Globus pallidus (tissue), 1 donor: ENCODE measurements at regions not wholly inside any gene's neighbourhood (a gene's known extent, or its start where the extent isn't known, plus 50 kb on each side); places are given as distances from the start of the nearest gene placed in this dataset.
"Not testable (repeated sequence)": the region's sequence is repeated elsewhere in the genome, so short reads cannot be mapped to it uniquely, and the experiment has no call there.

Source experiments
- DNase-seq: peaks from one replicate; pipeline ENCODE4 v3.0.0-alpha.2; 2015; ENCODE audit warnings: low spot score

- DNase-seq, result no peak
Measured at GRCh38 chr13:42373048-42373812, 101.3 kb downstream of the AKAP11 start.

DNA sequence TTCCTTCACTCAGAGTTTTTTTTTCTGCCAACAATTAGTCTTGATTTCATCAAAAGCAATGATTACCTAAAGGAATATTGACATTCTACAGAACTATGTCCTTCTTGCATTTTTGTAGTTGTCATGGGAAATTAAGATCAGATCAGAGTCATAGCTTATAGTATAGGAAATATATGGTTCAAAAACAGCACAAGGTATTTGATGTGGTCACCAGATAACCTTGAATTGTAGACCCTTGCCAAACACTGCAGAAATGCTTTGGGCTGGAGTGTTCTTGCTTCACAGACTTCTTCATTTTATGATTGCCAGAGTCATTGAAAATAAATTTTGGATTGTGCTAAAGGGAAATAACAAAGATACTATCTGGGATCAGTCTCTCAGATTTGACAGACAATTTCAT is 103.7 kb downstream of the AKAP11 start:
- DNase-seq, result no peak

GRCh38 chr13:42377640-42378382 is 105.9 kb downstream of the AKAP11 start:
- DNase-seq, result peak; percentile 16

DNA sequence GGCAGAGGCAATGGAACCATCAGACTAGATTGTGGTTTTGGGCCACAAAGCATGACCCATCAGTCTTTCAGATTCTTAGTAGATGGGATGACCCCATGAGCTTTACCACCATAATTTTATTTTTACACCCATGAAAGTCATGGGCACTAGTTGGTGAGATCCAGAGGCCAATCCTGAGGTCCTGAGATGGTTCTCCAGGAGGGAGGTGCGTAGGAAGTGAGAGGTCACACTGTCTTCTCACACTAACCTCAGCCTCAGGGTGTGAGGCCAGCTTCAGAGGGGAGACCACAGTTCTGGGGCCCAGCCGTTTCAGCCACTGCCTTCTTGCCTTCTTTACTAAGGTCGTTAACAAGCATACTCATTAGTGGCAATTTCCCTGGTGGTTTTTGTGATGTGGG is 106.4 kb downstream of the AKAP11 start:
- DNase-seq, result no peak

- no peak for DNase-seq
Measured at GRCh38 chr13:42379241-42379640, 107.3 kb downstream of the AKAP11 start.

DNA sequence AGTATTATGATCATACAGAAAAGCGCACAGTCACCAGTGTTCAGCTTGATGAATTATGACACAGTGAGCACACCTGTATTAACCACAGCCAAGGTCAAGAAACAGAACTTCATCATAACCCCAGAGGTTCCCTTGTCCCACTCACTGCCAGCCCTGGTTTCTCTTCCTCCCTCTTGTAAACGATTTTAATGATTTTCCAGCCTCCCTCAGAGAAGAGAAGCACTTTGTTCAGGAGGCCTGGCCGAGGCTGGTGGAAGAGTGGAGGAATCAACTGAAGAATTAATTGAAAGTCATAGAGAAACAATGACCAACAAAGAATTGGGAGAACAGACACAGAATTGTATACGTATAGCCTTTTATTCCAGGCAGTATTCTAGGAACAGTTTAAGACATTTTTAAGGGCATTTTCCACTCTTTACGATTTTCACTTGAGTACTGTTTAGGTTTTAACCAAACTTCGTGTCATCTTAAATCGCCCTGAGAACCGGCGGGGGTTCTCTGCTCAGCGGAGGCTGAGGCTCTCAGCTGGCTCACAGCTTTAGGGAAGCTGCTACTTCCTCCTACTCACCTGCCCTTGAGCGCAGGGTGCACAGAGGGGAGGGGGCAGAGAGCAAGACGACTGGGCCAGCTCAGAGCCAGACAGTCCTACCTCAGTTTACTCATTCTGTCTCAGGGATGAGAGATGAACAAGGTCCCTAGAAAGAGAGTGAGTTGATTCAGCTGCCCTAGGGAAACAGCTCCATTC is 108.6 kb downstream of the AKAP11 start:
- DNase-seq, result no peak

DNA sequence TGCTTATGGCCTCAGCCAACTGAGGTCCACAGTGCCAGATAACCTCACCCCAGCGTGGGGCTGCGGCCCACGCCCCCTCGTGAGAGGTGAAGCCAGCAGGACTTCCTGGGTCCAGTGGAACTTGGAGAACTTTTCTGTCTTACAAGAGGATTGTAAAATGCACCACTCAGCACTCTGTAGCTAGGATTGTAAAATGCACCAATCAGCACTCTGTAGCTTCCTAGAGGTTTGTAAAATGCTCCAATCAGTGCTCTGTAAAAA is 109.1 kb downstream of the AKAP11 start:
- no peak for DNase-seq

- not testable (repeated sequence) for DNase-seq
Measured at GRCh38 chr13:42381426-42381825, 109.5 kb downstream of the AKAP11 start.

GRCh38 chr13:42383025-42383424 is 111.1 kb downstream of the AKAP11 start:
- DNase-seq, result no peak

DNA sequence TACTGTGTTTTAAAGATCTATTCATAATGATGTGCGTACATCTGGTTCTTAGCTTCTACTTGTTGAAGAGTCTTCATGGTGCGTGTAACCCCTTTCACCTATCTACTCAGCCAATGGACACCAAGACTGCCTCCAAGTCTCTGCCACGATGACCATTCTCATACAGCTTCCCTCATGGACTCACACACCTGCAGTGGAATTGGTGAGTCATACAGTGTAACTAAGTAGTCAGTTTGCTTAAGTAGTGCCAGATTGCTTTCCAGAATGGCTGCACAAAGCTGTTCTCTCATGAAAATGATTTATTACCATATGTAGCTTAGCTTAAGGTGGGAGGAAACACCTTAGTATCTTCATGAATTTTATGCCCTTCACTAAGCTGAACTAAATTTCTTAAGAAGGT is 112.3 kb downstream of the AKAP11 start:
- DNase-seq, result no peak

- DNase-seq, result no peak
Measured at GRCh38 chr13:42388326-42388725, 116.4 kb downstream of the AKAP11 start.

- DNase-seq, result no peak
Measured at GRCh38 chr13:42389041-42389440, 117.1 kb downstream of the AKAP11 start.

GRCh38 chr13:42392180-42392579 is 120.2 kb downstream of the AKAP11 start:
- DNase-seq, result no peak

- no peak for DNase-seq
Measured at GRCh38 chr13:42392716-42393572, 121.0 kb downstream of the AKAP11 start.

DNA sequence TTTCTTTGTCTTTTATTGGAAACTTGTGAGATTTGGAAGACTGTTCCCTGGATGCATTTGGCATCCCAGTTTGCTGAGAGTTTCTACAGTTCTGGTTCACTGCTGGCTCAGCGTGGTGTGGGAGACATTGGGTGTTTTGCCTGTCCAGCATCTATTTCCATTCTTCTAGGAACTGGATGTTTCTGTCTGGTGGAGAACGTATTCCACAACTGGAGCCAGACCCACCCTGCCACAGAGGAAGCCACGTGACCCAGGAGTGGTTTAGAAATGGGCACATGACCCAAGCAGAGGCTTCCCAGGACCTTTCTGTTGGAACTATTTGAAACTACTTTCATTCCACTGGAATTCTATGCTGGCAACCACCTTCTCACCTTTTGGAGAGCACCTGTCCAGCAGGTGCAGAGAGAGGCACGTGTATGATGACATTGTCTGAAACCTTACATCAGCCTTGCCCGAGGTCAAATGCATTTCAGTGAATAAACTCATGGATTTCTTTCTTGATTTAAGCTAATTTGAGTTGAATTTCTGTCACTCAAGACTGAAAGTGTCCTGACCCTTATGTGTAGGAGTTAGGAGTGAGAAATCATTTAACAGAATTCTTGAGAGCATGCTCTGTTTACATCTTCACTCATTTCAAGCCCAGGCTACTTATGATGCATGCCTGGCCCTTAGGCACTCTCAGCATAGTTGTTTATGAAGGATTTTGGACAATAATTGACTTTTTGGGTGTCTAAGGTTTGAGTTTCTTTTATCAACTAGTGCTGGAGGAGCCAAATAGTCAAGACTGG is 121.8 kb downstream of the AKAP11 start:
- no peak for DNase-seq

DNA sequence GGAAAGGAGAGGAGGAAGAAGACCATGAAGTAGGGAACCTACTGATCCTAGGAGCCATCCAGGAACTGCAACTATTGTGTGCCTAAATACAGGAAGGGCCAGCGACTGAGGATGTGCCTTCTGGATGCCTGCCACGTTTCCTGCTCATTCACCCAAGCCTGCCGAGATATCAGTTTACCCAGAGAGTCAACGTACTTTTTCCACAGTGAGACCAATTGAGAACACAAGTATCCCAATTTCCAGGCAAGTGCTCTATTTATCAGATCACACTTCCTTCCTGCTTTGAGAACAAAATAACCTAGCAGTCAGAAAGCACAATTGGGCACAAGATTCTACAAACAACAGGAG is 122.4 kb downstream of the AKAP11 start:
- no peak for DNase-seq

- no peak for DNase-seq
Measured at GRCh38 chr13:42394711-42395085, 122.7 kb downstream of the AKAP11 start.

- DNase-seq, result no peak
Measured at GRCh38 chr13:42395086-42395821, 123.3 kb downstream of the AKAP11 start.

- DNase-seq, result no peak
Measured at GRCh38 chr13:42396501-42396900, 124.5 kb downstream of the AKAP11 start.

DNA sequence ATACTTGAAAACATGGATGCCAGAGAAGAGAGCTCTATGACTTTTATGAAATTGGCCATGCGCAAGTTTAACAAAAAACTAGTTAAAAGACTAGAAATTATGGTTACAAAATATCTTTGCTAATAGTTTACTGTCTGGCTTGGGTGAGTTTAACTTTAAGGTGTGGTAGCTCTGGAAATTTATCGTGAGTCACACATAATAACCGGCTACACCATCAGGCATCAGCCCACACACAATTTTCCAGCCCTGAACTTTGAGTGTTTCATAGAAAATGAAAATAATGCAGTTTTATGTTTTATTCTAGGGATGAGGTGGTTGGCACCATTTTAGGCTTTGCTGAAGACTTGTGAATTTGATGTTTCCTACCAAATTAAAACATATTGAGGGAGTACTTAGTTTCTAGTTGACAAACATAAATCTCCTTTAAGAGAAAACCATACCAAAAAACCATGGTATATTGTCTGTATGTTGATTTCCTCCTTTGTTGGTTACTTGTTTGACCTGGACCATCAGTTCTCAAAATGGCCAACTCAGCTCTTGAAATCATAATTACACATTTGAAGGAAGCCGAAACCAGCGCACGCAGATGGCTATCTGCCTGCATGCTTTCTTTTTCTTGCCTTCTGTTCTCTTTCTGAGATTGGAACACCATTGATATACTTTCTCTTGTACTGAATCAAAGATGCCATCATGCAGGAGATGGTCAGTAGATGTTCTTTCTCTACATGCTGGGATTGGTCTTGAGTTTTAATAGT is 125.1 kb downstream of the AKAP11 start:
- no peak for DNase-seq
